22Rv1 (cell line): ENCODE measurements at regions not wholly inside any gene's neighbourhood (a gene's known extent, or its start where the extent isn't known, plus 50 kb on each side); places are given as distances from the start of the nearest gene placed in this dataset.
A peak's percentile ranks its signal among the peaks of the same experiment; 100 is the strongest.

Source experiments
- H3K27ac ChIP-seq: fragments of 450-650 bp; 2 replicates; pipeline ENCODE4 v1.5.1; 2017
- ZFX ChIP-seq: fragments of 450-650 bp; IDR thresholded peaks from 2 replicates; pipeline ENCODE4 v1.6.1; 2017; ENCODE audit warnings: antibody characterized with exemption, borderline replicate concordance
- TF ChIP-seq, protein P1 (sequence below): fragments of 450-650 bp; IDR thresholded peaks from 2 replicates; pipeline ENCODE4 v1.5.1; 2017; ENCODE audit warnings: mild to moderate bottlenecking

DNA sequence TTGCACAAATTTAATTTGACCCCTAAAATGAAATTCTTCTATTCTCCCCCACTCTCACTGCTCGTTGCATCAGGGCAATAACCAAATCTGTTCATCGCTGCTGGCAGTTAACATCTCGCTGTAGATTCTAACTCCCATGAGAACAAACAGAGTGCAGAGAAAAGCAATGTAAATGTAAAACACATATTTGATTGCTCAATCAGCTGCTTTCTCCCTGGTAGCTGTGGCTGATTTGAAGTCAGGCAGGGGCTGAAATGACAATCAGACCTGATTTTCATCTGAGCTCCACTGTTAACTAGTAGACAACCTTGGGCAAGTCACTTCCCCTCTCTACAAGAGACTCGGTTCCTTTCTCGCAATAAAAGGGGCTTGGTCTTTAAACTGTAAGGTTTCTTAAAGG is 119.8 kb upstream of the CPNE4 start:
- no peak overlapping the region for H3K27ac ChIP-seq
- TF ChIP-seq, protein P1, sequence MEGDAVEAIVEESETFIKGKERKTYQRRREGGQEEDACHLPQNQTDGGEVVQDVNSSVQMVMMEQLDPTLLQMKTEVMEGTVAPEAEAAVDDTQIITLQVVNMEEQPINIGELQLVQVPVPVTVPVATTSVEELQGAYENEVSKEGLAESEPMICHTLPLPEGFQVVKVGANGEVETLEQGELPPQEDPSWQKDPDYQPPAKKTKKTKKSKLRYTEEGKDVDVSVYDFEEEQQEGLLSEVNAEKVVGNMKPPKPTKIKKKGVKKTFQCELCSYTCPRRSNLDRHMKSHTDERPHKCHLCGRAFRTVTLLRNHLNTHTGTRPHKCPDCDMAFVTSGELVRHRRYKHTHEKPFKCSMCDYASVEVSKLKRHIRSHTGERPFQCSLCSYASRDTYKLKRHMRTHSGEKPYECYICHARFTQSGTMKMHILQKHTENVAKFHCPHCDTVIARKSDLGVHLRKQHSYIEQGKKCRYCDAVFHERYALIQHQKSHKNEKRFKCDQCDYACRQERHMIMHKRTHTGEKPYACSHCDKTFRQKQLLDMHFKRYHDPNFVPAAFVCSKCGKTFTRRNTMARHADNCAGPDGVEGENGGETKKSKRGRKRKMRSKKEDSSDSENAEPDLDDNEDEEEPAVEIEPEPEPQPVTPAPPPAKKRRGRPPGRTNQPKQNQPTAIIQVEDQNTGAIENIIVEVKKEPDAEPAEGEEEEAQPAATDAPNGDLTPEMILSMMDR = no peak
- no peak for TF ChIP-seq ZFX

DNA sequence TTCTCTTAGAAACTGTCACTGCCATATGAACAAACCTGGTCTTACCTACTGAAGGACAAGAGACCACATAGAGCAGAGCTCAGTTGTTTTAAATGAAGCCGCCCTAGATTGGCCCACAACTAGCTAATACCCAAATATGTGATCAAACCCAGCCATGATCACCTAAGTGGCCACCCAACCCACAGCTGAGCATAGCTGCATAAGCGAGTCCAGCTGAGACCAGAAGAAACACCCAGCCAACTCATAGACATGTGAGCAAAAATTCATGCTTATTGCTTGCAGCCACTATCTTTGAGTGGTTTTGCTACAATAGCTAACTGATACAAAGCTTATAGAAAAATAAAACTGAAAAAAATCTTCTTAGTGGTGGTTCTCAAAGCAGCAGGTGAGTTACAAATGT is 124.3 kb upstream of the CPNE4 start:
- TF ChIP-seq, protein P1 = no peak
- TF ChIP-seq ZFX = no peak
- H3K27ac ChIP-seq = no peak overlapping the region

DNA sequence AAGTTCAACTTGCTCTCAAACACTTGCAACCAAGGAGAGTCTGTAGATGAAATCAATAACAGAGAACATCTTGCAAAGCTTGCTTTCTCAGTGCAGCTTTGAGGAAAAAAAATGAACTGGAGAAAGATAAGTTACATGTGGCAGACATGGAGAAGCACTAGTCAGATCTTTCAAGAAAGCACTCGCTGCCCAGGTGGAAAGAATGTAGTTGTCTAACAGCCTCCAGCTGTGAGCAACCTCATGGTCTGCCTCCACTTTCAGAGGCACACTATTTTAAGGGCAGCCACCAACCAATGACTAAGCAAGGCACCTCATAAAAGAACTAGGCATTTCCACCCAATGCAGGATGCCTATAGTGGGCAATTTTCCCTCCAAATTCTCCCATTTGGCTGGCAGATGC is 125.4 kb upstream of the CPNE4 start:
- no peak for TF ChIP-seq ZFX
- TF ChIP-seq, protein P1 = no peak
- no peak overlapping the region for H3K27ac ChIP-seq

DNA sequence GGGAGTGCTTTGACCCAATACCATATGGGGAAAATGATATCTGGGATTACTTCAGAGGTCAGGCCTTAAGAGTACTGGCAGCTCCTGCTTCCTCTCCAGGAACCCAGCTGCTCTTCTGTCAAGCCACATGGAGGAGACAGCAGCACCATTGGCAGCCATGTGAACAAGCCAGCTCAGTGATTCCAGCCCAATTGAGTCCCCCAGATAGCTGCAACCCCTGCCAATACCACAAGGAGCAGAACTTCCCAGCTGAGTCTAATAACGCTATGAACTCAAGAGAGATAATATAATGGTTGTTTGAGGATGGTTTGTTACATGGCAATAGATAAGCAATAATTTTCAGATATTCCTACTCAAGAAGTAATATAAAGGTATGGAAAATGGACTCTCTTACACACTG is 126.8 kb upstream of the CPNE4 start:
- TF ChIP-seq, protein P1 = no peak
- no peak for TF ChIP-seq ZFX
- H3K27ac ChIP-seq = no peak overlapping the region

DNA sequence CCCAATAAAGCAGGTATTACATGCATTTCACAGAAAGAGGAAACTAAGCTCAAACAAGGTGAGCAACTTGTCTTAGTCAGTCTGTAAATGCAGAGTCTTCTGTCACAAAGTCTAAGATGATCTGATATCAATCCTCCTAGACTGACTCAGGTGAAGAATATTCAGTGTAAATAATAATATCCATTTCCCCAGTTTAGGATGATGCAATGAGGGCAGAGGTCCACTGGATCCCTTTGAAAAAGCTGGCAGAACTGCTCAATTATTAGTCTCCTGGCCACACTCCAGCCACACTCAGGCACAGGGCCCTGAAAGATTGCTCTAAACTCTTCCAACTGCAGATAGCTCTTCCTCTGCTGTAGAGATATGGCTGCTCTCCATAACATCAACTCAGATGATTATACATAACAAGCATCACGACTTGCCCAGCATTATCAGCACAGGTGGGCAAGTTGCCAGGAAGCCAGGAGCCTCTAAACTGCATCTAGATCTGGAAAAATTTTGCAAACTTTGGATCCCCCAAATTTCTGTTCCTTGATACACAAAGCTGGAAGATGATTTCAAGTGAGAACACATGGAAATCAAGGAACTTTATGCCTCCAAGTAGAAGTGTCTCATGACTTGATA is 129.8 kb upstream of the CPNE4 start:
- no peak for TF ChIP-seq ZFX
- TF ChIP-seq, protein P1 = no peak
- no peak overlapping the region for H3K27ac ChIP-seq

DNA sequence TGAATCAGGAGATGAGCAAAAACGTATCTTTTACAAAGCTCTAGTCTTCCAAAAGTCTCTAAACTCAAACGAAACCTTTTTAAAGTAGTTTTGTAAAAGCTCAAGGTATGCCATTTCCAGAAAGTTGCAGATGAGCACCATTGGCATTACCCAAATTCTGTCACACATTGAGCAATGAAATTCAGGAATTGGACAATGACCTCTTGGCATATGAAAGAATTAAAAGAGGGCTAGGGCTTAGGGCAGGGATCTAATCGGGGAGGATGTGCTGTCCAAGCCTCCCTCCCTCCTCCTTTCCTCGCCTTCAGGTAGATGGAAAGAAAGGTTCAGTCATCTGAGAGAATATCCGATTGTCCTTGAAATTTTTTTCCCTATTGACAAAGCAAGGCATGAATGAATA is 133.1 kb upstream of the CPNE4 start:
- TF ChIP-seq ZFX = no peak
- TF ChIP-seq, protein P1 = no peak
- no peak overlapping the region for H3K27ac ChIP-seq

DNA sequence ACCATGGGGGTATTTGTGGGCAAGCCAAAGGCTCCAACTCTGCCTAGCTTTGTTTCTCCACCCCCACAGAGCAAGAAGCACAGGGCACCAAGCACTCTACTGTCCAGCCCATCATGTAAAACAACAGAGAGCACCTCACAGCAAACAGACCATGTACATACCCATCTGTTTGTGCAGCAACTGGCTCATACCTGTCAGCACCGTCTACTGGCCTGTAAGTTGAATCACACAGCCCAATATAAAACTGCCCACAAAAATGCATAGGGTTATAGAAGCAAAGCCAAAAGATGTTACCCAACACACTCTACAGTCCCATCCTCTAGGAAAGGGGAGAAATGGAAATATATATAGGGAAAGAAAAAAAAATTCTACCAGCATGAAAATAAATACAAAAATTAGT is 139.7 kb upstream of the CPNE4 start:
- no peak overlapping the region for H3K27ac ChIP-seq
- TF ChIP-seq, protein P1 = 0 out of 2 replicates have a peak, but pooled peaks have one; percentile 4
- no peak for TF ChIP-seq ZFX
